GM12874 (cell line): ENCODE measurements at regions not wholly inside any gene's neighbourhood (a gene's known extent, or its start where the extent isn't known, plus 50 kb on each side); places are given as distances from the start of the nearest gene placed in this dataset.

Source experiments
- TF ChIP-seq, protein P1 (sequence below): IDR thresholded peaks from 2 replicates; pipeline ENCODE4 v1.5.1; 2011; ENCODE audit warnings: low read depth, mild to moderate bottlenecking, control low read depth, low read length, moderate library complexity; ENCODE audit not compliant: insufficient read depth

- TF ChIP-seq, protein P1, sequence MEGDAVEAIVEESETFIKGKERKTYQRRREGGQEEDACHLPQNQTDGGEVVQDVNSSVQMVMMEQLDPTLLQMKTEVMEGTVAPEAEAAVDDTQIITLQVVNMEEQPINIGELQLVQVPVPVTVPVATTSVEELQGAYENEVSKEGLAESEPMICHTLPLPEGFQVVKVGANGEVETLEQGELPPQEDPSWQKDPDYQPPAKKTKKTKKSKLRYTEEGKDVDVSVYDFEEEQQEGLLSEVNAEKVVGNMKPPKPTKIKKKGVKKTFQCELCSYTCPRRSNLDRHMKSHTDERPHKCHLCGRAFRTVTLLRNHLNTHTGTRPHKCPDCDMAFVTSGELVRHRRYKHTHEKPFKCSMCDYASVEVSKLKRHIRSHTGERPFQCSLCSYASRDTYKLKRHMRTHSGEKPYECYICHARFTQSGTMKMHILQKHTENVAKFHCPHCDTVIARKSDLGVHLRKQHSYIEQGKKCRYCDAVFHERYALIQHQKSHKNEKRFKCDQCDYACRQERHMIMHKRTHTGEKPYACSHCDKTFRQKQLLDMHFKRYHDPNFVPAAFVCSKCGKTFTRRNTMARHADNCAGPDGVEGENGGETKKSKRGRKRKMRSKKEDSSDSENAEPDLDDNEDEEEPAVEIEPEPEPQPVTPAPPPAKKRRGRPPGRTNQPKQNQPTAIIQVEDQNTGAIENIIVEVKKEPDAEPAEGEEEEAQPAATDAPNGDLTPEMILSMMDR = no peak
These were observed 648.8 kb upstream of the SPRY2 start for GRCh38 chr13:80989747-80990146.

- TF ChIP-seq, protein P1 = no peak
These were observed 648.3 kb upstream of the SPRY2 start for GRCh38 chr13:80989241-80989640.

DNA sequence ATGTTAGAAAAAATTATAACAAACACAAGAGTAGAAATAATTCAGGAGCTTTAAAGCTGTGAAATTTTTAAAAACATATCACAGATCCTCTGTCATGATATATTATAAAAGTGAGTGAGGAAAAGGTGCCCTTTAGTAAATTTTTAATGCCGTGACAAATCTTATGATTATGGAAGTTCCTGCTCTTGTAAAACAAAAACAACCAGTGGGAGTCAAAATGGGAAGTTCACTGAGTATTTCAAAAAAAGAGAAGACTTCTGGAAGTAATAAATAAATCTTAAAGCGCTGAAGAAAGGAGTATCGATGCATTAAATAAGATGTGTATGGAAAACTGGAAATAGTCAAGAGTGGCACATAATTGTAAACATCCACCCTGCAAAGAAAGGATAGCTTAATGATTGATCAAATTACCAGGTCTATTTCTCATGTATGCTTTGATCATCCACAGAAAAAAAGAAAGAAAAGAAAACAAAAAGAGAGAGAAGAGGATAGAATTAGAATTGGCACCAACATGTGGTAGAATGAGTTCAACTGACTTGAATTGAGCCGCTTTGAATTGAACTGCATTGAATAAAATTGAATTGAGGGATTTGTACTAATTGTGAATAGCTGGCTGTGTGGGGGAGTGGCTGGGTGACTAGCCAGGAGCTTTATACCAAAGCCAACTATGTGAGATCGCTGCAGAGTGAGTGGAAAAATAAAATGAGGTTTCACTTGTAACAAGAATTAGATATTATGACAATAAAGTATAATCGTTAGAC is 647.6 kb upstream of the SPRY2 start:
- TF ChIP-seq, protein P1 = no peak

GRCh38 chr13:80979035-80979641 is 638.2 kb upstream of the SPRY2 start:
- TF ChIP-seq, protein P1 = peak; percentile 76

DNA sequence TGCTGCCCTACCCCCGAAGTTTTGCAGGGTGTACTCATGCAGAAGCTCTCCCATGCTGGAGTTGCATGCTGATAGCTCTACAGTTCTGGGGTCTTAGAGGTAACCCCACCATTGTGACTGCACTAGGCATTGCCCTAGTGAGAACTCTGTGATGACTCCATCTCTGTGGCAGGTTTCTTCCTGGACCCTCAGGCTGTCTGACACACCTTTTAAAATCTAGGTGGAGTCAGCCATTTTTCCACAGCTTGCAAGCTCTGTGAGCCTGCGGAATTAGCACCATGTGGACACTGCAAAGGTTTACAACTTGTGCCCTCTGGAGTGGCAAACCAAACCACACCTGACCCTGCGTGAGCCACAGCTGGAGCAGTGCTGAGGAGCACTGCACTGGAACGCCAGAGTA is 636.2 kb upstream of the SPRY2 start:
- TF ChIP-seq, protein P1 = no peak

DNA sequence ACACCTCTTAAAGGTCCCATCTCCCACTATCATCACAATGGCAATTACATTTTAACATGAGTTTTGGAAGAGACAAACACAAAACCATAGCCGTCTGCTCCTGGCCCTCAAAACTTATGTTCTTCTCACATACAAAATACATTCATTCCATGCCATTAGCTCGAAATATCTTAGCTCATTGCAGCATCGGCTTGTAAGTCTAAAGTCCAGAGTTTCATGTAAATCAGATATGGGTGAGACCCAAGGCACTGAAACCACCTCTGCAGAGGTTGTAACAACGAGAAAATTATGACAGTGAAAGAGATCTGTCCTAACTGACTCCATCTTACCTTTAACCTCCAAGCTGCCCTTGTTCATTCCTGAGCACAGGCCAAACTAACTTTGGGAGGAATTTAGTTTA is 635.0 kb upstream of the SPRY2 start:
- TF ChIP-seq, protein P1 = no peak

GRCh38 chr13:80973721-80974120 is 632.8 kb upstream of the SPRY2 start:
- TF ChIP-seq, protein P1 = no peak
